ENCODE measurements at regions not wholly inside any gene's neighbourhood (a gene's known extent, or its start where the extent isn't known, plus 50 kb on each side); places are given as distances from the start of the nearest gene placed in this dataset.

DNA sequence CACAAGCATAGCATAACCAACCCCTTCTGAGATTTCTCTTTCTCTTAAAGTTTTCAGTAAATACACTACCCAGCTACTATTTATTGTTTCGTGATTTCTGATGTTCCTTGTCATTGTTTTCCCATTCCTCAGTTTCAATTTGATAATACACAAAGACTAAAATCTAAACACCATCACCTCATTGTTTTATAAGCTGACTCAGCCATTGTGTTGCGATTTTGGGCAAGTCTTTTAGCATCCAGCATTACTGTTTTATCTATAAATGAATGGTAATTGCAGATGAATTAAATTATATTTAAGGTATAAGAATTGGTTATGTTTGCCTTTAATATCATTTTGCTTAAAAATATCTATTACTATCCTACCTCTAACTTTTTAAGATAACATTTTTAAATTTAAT lies 1308.5 kb downstream of the PLA2G4A start:
- TF ChIP-seq POLR2A (IDR thresholded peaks at IDR 0.05), result no peak
- TF ChIP-seq, protein P1, sequence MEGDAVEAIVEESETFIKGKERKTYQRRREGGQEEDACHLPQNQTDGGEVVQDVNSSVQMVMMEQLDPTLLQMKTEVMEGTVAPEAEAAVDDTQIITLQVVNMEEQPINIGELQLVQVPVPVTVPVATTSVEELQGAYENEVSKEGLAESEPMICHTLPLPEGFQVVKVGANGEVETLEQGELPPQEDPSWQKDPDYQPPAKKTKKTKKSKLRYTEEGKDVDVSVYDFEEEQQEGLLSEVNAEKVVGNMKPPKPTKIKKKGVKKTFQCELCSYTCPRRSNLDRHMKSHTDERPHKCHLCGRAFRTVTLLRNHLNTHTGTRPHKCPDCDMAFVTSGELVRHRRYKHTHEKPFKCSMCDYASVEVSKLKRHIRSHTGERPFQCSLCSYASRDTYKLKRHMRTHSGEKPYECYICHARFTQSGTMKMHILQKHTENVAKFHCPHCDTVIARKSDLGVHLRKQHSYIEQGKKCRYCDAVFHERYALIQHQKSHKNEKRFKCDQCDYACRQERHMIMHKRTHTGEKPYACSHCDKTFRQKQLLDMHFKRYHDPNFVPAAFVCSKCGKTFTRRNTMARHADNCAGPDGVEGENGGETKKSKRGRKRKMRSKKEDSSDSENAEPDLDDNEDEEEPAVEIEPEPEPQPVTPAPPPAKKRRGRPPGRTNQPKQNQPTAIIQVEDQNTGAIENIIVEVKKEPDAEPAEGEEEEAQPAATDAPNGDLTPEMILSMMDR (IDR thresholded peaks at IDR 0.05), result no peak

All from esophagus squamous epithelium (tissue), 4 donors.